Myocyte (in vitro differentiated cells): ENCODE measurements at regions not wholly inside any gene's neighbourhood (a gene's known extent, or its start where the extent isn't known, plus 50 kb on each side); places are given as distances from the start of the nearest gene placed in this dataset.
A peak's percentile ranks its signal among the peaks of the same experiment; 100 is the strongest.
"Not testable (repeated sequence)": the region's sequence is repeated elsewhere in the genome, so short reads cannot be mapped to it uniquely, and the experiment has no call there.

Source experiments
- DNase-seq: peaks from one replicate; pipeline ENCODE4 v3.0.0-alpha.2; 2012; ENCODE audit warnings: low read depth

DNA sequence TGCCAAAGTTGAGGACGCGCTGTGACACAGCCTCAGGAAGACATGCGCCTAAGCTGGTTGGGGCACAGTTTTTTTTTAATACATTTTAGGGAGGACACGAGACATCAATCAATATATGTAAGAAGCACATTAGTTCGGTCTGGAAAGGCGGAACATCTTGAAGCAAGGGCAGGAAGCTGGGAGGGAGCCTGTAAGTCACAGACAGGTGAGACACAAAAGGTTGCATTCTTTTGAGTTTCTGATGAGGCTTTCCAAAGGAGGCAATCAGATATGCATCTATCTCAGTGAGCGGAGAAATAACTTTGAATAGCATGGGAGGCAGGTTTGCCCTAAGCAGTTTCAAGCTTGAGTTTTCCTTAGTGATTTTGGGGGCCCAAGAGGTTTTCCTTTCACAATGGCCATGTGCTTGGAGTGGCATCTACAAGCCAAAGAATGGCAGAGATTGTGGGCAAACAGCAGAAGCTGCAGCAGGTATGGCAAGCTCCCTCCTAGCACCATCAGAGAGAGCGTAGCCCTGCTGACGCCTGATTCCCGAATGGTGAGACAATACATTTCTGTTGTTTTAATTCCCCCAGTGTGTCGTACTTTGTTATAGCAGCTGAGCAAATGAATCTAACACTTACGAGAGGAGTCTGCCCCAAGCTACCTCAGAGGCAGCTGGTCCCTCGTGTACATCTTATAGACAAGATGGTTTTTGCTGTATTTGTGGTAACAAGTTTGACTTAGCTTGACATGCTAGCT lies 99.5 kb upstream of the TMTC4 start:
- no peak for DNase-seq

DNA sequence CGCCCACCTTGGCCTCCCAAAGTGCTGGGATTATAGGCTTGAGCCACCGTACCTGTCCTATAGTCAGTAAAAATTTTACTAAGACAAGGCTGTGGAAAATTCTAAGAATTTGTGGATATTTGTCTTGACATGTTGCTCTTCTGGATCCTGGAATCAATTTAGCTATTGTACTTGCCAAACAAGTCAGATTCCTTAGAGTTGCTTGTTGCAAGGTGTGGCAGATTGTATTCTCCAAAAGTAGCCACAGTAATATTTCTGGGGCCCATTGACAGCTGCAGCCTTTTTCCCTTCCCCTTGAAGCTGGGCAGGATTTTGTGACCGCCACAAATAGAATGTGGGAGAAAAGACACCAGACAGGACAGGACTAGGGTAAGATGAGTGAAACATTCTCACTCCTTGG lies 98.8 kb upstream of the TMTC4 start:
- DNase-seq: peak; percentile 50

DNA sequence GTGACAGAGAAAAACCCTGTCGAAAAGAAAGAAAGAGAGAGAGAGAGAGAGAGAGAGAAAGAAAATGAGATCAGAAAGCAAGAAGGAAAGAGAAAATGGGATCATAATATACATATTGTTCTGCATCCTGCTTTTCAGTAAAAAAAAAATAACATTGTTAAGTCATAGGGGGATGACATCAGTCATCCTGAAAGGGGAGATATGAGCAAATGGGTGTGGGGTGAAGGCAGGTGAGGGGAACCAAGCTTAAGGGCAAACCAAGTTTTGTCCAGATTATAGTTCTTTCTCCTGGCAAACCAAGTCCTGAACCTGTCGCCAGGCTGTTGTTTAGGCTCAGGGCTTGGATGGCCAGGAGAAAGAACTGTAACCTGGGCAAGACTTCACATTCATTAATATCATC lies 92.6 kb upstream of the TMTC4 start:
- no peak for DNase-seq

DNA sequence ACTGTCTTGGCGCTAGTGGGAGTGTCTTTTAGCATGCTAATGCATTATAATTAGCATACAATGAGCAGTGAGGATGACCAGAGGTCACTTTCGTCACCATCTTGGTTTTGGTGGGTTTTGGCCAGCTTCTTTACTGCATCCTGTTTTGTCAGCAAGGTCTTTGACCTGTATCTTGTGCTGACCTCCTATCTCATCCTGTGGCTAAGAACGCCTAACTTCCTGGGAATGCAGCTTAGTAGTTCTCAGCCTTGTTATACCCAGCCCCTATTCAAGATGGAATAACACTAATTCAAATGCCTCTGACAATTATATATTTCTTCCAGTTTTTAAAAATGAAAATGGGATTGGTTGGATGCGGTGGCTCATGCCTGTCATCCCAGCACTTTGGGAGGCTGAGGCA lies 92.0 kb upstream of the TMTC4 start:
- not testable (repeated sequence) for DNase-seq

GRCh38 chr13:100764937-100765336 lies 90.3 kb upstream of the TMTC4 start:
- no peak for DNase-seq

DNA sequence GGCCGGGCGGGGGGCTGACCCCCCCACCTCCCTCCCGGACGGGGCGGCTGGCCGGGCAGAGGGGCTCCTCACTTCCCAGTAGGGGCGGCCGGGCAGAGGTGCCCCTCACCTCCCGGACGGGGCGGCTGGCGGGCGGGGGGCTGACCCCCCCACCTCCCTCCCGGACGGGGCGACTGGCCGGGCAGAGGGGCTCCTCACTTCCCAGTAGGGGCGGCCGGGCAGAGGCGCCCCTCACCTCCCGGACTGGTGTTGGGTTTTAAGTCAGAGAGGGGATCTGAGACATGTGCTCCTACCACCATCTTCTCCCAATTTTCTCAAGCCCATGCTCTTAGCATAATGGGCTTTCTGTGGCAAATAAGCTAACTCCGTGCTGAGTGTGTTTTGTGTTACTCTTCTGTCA lies 87.5 kb upstream of the TMTC4 start:
- not testable (repeated sequence) for DNase-seq

GRCh38 chr13:100755891-100756290 lies 81.3 kb upstream of the TMTC4 start:
- no peak for DNase-seq

- DNase-seq: no peak
Observed at GRCh38 chr13:100754459-100754858, 79.9 kb upstream of the TMTC4 start.

DNA sequence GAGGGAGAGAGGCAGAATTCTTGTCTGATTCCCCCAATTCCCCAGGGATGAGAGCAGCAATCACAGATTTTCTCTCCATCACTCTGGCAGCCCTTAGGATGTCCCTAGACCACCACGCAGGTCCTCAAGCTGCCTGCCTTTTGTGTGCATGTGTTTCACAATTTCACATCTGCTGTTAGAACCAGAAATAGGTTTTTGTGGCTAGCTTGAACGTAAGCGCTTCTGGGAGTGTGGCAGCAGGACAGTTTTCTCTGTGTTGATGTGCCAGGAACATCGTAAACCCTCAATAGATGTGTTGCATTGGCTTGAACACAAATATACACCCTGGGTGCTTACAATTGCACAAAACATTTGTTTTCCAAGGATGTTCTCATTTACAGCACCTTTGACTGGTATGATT lies 78.8 kb upstream of the TMTC4 start:
- peak; percentile 15 for DNase-seq

- DNase-seq: peak; percentile 13
Observed at GRCh38 chr13:100751826-100752225, 77.2 kb upstream of the TMTC4 start.

DNA sequence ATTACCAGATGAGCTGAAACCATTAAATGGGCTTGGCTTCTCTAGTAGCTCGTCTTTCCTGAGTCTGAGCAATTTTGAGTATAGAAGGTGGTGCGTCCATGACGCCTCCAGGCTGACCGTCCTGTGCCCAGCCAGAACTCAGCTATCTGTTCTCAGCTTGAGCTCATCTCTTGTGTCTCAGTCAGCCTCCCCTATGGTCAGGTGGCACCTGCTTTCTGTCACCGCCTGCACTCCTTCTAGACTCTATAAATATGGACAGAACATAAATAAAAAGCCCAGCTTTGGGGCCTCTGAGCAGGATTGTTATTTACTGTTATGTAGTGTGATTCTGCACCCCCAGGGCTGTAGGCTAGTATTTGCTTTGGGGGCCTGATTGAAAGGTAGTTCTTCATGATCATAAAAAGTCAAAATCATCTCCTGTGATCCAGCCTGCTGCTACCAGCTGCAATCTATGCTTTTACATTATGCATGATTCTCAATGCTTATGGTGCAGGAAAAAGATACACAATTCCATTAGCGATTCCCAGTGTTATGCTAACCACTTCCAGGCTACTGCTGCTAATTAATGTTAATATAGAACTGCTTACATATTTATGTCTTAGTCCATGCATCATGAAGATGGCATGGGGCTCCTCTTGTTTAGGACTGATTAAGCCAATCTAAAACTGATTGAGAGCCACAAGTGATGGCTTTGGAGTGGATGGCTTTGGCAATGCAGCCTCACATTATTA lies 72.5 kb upstream of the TMTC4 start:
- no peak for DNase-seq

GRCh38 chr13:100738176-100738855 lies 63.7 kb upstream of the TMTC4 start:
- no peak for DNase-seq

- DNase-seq: no peak
Observed at GRCh38 chr13:100735494-100735893, 60.9 kb upstream of the TMTC4 start.

DNA sequence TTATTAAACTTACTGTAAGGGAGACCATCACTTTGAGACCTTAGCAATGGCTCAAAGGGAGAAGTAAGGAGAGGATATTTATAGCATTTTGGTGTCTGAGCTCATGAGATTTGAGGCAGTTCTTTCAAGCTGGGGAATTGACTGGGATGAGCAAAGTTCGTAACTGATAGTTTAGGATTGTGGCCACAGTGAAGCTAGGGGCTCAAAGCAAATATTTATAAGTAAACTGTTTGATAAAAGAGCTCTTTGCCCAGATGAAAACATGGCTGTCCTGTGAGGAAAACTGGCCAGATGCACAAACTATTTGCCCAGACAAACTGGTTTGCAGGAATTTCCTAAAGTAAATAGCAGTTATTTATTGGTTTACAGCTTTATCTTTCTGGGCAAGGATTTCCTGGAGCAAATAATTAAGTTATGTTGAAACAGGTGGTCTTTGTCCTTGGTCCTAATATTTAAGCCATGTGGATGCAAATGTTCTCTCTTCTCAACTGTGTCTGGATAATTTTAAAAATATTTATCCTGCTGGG lies 59.7 kb upstream of the TMTC4 start:
- no peak for DNase-seq

- DNase-seq: no peak
Observed at GRCh38 chr13:100733261-100733660, 58.7 kb upstream of the TMTC4 start.

- DNase-seq: no peak
Observed at GRCh38 chr13:100728201-100728600, 53.6 kb upstream of the TMTC4 start.

DNA sequence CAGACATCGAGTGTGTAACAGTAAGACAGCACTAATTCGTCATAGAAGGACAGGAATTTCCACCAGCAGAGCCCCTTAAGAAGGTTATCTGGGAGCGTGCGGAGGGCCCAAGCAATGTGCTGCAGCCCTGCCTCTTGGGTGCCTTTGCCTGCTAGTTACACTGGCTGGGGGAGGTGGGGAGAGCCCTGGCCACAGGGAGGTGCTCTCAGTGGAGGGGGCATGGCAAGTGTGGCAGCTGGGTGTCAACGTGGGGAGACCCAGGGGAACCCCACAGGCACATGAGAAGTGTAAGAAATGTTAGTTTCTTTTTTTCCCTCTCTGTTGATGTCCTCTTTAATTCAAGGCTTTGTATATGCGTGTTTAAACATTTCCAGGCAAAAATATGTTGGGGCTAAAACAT lies 50.9 kb upstream of the TMTC4 start:
- DNase-seq: no peak

GRCh38 chr13:100724568-100724967 lies 50.0 kb upstream of the TMTC4 start:
- DNase-seq: no peak
